ENCODE measurements at regions not wholly inside any gene's neighbourhood (a gene's known extent, or its start where the extent isn't known, plus 50 kb on each side); places are given as distances from the start of the nearest gene placed in this dataset.

DNA sequence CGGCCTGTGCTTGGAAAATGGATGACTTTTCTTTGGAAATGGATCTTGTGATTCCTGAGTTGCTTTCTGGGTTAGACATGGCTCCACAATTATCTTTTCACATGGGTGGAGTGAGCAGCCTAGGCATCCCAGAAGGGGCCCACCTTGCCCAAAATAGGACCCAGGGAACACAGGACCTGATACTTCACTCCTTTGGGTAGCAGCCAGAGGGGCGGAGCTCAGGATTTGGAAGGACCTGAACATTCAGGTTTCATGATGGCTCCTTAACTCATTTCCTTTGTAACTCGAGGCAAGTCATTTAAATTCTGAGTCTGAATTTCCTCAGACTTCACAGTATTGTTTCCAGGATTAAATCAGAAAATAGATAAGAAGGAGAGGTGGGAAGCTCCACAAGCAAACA is 178.3 kb upstream of the ZMIZ1 start:
- TF ChIP-seq, protein P1, sequence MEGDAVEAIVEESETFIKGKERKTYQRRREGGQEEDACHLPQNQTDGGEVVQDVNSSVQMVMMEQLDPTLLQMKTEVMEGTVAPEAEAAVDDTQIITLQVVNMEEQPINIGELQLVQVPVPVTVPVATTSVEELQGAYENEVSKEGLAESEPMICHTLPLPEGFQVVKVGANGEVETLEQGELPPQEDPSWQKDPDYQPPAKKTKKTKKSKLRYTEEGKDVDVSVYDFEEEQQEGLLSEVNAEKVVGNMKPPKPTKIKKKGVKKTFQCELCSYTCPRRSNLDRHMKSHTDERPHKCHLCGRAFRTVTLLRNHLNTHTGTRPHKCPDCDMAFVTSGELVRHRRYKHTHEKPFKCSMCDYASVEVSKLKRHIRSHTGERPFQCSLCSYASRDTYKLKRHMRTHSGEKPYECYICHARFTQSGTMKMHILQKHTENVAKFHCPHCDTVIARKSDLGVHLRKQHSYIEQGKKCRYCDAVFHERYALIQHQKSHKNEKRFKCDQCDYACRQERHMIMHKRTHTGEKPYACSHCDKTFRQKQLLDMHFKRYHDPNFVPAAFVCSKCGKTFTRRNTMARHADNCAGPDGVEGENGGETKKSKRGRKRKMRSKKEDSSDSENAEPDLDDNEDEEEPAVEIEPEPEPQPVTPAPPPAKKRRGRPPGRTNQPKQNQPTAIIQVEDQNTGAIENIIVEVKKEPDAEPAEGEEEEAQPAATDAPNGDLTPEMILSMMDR (IDR thresholded peaks at IDR 0.05) = no peak
- no peak for TF ChIP-seq EZH2 (IDR thresholded peaks at IDR 0.05; ENCODE audit: borderline replicate concordance, insufficient read depth, low read depth, low read length, poor library complexity, severe bottlenecking)
